GM12878 (cell line): ENCODE measurements at regions not wholly inside any gene's neighbourhood (a gene's known extent, or its start where the extent isn't known, plus 50 kb on each side); places are given as distances from the start of the nearest gene placed in this dataset.

Experiments used
- ATAC-seq: fragments of 200-7000 bp; cut with Tn5 transposase; 3 replicates; pipeline ENCODE4 v1.9.1; 2020; ENCODE audit warnings: mild to moderate bottlenecking, moderate library complexity
- BruUV-seq: library from RNA; stranded (reverse); fragments of 400-500 nt; replicated peaks from 2 replicates; lab custom pipeline; 2021; lab: Mats Ljungman, UMichigan
- CTCF ChIA-PET: fragments of 300-600 bp; sonication (Branson Sonifier 250); formaldehyde crosslinking; extraction: SDS; loops from one replicate; lab custom pipeline; 2021; ENCODE audit warnings: inconsistent platforms; lab: Yijun Ruan, JAX
- POLR2A ChIA-PET: fragments of 350-600 bp; formaldehyde crosslinking; extraction: SDS; loops from one replicate; lab custom pipeline; 2021; ENCODE audit warnings: inconsistent platforms; lab: Charles Lee
- RAD21 ChIA-PET: fragments of 300-600 bp; sonication (Branson Sonifier 250); formaldehyde crosslinking; loops from one replicate; lab custom pipeline; 2023; ENCODE audit warnings: antibody characterized with exemption; ENCODE audit not compliant: unreplicated experiment; lab: Charles Lee
- SMC1A ChIA-PET: fragments of 300-600 bp; sonication (Branson Sonifier 250); formaldehyde crosslinking; loops from one replicate; lab custom pipeline; 2023; ENCODE audit not compliant: unreplicated experiment, uncharacterized antibody; lab: Charles Lee
- DNase-seq: peaks from one replicate; pipeline ENCODE4 v3.0.0-alpha.2; 2011; ENCODE audit warnings: low read depth, low spot score
- FAIRE-seq: peaks from 3 replicates; lab custom pipeline; 2011; peaks lifted over from hg19 to GRCh38; lab: Jason Lieb, UNC
- H2AFZ ChIP-seq: 2 replicates; pipeline ENCODE4 v1.6.0; 2011; ENCODE audit warnings: low read depth, low read length, control low read depth; ENCODE audit not compliant: control insufficient read depth
- H3K27ac ChIP-seq: 2 replicates; pipeline ENCODE4 v1.5.1; 2011; ENCODE audit warnings: control low read depth; ENCODE audit not compliant: control insufficient read depth, insufficient read depth
- H3K27me3 ChIP-seq, 2 experiments: replicated peaks in 1 of 2; 2 replicates each; pipeline versions ENCODE4 v1.6.0 to v1.6.1; 2011; ENCODE audit warnings: low read length in 1 of 2; ENCODE audit not compliant: control insufficient read depth in 2 of 2, insufficient read depth in 2 of 2
- H3K36me3 ChIP-seq, 2 experiments: 2 replicates each; pipeline ENCODE4 v1.5.1; 2011; ENCODE audit warnings: low read length in 1 of 2; ENCODE audit not compliant: control insufficient read depth in 2 of 2, insufficient read depth in 2 of 2
- H3K4me1 ChIP-seq: 2 replicates; pipeline ENCODE4 v1.6.1; 2011; ENCODE audit warnings: mild to moderate bottlenecking, low read length, moderate library complexity, mixed read lengths; ENCODE audit not compliant: control insufficient read depth, insufficient read depth
- H3K4me2 ChIP-seq: 2 replicates; pipeline ENCODE4 v1.6.0; 2011; ENCODE audit warnings: control low read depth; ENCODE audit not compliant: control insufficient read depth, insufficient read depth
- H3K4me3 ChIP-seq: fragments of 200-600 bp; sonication (generic); 2 replicates; pipeline ENCODE4 v1.5.1; 2016
- H3K79me2 ChIP-seq: 2 replicates; pipeline ENCODE4 v1.6.0; 2011; ENCODE audit warnings: low read length; ENCODE audit not compliant: control insufficient read depth, insufficient read depth
- H3K9ac ChIP-seq: 2 replicates; pipeline ENCODE4 v1.8.0; 2011; ENCODE audit warnings: low read length, control low read depth, mixed read lengths; ENCODE audit not compliant: control insufficient read depth, insufficient read depth
- H3K9me3 ChIP-seq: replicated peaks from 3 replicates; pipeline ENCODE4 v1.5.1; 2011; ENCODE audit warnings: mild to moderate bottlenecking, low read length; ENCODE audit not compliant: control insufficient read depth, insufficient read depth
- H4K20me1 ChIP-seq: 2 replicates; pipeline ENCODE4 v1.6.0; 2011; ENCODE audit not compliant: control insufficient read depth, insufficient read depth
- CBX5 ChIP-seq: sonication (generic); IDR thresholded peaks from 2 replicates; pipeline ENCODE4 v1.6.1; 2016; ENCODE audit warnings: low read depth, moderate library complexity, mild to moderate bottlenecking, inconsistent platforms
- ZNF687 ChIP-seq: fragments of 450-650 bp; IDR thresholded peaks from 2 replicates; pipeline ENCODE4 v1.6.1; 2017; ENCODE audit warnings: mild to moderate bottlenecking, moderate library complexity
- WGBS: methylation state at CpG from one replicate; pipeline ENCODE4 v1.1.6; 2016; ENCODE audit warnings: low lambda C conversion rate; ENCODE audit not compliant: insufficient replicate concordance, insufficient coverage; ENCODE audit errors: missing lambda C conversion rate; 5-methylcytosine and 5-hydroxymethylcytosine counted together
- in situ Hi-C: fragments of 300-500 bp; cut with MboI; formaldehyde crosslinking; loops from 9 replicates; pipeline ENCODE4 v1.14.3; 2018; ENCODE audit warnings: mixed read lengths
- intact Hi-C: fragments of 100-400 bp; cut with micrococcal nuclease; formaldehyde crosslinking; loops from one replicate; pipeline ENCODE4 v1.14.2; 2022; ENCODE audit not compliant: unreplicated experiment
- TF ChIP-seq, protein P1 (sequence below): fragments of 450-650 bp; IDR thresholded peaks from 2 replicates; pipeline ENCODE4 v1.6.1; 2016; ENCODE audit warnings: mild to moderate bottlenecking
- TF ChIP-seq, protein P2 (sequence below): fragments of 450-650 bp; IDR thresholded peaks from 2 replicates; pipeline ENCODE4 v1.6.1; 2017; ENCODE audit warnings: low read depth, mild to moderate bottlenecking, moderate library complexity
- TF ChIP-seq, protein P3 (sequence below): fragments of 450-650 bp; formaldehyde crosslinking; IDR thresholded peaks from 2 replicates; pipeline ENCODE4 v1.4.0; 2022; ENCODE audit warnings: mild to moderate bottlenecking, moderate library complexity

DNA sequence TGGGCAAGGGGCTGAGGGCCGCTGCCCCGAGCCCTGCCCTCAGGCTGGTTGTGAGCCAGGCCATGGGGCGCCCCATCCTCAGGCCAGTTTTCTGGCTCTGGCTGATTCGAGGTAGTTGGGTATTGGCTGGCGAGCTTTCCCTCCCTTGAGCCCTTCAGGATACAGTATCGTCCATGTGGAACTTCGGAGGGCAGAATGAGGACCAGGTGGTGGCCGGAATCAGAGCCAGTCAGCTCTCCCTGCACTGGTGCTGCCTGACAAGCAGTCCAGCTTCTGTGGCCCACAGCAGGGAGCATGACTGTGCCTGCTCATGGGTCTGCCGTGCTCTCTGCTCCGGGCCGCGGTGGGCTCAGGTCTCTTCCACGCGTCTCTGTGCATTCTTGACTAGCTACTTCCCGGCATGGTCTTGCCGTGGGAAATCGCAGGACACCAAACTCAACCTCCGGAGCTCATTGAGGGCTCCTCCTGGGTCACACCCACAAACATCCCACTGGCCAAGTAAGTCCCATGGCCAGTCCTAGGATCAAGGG is 1289.3 kb downstream of the BRD1 start:
- no peak for DNase-seq
- Histone ChIP-seq H3K36me3 (no peaks in the 10 kb centered on the region), H2AFZ (no peak overlapping the region), H3K27me3 (no peaks in the 10 kb centered on the region), H3K9ac (no peak overlapping the region), H3K27ac (no peak overlapping the region), H3K4me1 (no peaks in the 10 kb centered on the region), H4K20me1 (no peaks in the 10 kb centered on the region), H3K79me2 (no peaks in the 10 kb centered on the region), H3K4me2 (no peak overlapping the region), H3K4me3 (no peak overlapping the region), H3K9me3 (no peaks in the 10 kb centered on the region; the same call in 2 of the 3 replicates)
- intact Hi-C loops (no loop called here), in situ Hi-C loops (no loop called here)
- RAD21 ChIA-PET, result no interaction called here
- TF ChIP-seq CBX5, result no peak
- TF ChIP-seq, protein P1, sequence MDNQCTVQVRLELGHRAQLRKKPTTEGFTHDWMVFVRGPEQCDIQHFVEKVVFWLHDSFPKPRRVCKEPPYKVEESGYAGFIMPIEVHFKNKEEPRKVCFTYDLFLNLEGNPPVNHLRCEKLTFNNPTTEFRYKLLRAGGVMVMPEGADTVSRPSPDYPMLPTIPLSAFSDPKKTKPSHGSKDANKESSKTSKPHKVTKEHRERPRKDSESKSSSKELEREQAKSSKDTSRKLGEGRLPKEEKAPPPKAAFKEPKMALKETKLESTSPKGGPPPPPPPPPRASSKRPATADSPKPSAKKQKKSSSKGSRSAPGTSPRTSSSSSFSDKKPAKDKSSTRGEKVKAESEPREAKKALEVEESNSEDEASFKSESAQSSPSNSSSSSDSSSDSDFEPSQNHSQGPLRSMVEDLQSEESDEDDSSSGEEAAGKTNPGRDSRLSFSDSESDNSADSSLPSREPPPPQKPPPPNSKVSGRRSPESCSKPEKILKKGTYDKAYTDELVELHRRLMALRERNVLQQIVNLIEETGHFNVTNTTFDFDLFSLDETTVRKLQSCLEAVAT, result no peak
- TF ChIP-seq, protein P2, sequence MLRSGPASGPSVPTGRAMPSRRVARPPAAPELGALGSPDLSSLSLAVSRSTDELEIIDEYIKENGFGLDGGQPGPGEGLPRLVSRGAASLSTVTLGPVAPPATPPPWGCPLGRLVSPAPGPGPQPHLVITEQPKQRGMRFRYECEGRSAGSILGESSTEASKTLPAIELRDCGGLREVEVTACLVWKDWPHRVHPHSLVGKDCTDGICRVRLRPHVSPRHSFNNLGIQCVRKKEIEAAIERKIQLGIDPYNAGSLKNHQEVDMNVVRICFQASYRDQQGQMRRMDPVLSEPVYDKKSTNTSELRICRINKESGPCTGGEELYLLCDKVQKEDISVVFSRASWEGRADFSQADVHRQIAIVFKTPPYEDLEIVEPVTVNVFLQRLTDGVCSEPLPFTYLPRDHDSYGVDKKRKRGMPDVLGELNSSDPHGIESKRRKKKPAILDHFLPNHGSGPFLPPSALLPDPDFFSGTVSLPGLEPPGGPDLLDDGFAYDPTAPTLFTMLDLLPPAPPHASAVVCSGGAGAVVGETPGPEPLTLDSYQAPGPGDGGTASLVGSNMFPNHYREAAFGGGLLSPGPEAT, result no peak
- no peak for TF ChIP-seq ZNF687
- TF ChIP-seq, protein P3, sequence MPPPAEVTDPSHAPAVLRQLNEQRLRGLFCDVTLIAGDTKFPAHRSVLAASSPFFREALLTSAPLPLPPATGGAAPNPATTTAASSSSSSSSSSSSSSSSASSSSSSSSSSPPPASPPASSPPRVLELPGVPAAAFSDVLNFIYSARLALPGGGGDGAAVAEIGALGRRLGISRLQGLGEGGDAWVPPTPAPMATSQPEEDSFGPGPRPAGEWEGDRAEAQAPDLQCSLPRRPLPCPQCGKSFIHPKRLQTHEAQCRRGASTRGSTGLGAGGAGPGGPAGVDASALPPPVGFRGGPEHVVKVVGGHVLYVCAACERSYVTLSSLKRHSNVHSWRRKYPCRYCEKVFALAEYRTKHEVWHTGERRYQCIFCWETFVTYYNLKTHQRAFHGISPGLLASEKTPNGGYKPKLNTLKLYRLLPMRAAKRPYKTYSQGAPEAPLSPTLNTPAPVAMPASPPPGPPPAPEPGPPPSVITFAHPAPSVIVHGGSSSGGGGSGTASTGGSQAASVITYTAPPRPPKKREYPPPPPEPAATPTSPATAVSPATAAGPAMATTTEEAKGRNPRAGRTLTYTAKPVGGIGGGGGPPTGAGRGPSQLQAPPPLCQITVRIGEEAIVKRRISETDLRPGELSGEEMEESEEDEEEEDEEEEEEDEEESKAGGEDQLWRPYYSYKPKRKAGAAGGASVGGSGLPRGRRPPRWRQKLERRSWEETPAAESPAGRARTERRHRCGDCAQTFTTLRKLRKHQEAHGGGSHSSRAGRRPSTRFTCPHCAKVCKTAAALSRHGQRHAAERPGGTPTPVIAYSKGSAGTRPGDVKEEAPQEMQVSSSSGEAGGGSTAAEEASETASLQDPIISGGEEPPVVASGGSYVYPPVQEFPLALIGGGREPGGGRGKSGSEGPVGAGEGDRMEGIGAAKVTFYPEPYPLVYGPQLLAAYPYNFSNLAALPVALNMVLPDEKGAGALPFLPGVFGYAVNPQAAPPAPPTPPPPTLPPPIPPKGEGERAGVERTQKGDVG, result no peak
- POLR2A ChIA-PET, result no interaction called here
- no peak for ATAC-seq
- no peak for FAIRE-seq
- CTCF ChIA-PET, result no interaction called here
- SMC1A ChIA-PET, result no interaction called here
- BruUV-seq, result no TSS peak
- 53% methylated on average over 14 of the region's 18 CpGs for WGBS
